T47D (cell line): ENCODE measurements at regions not wholly inside any gene's neighbourhood (a gene's known extent, or its start where the extent isn't known, plus 50 kb on each side); places are given as distances from the start of the nearest gene placed in this dataset.

Experiments used
- DNase-seq, 2 experiments: peaks; one replicate each; pipeline versions ENCODE4 v3.0.0 to v3.0.0-alpha.2; 2011 to 2012; ENCODE audit warnings: low read depth in 1 of 2, low spot score in 1 of 2
- JUND ChIP-seq: IDR thresholded peaks from 2 replicates; pipeline ENCODE4 v1.6.1; 2012; ENCODE audit warnings: low read depth
- in situ Hi-C: cut with HindIII; loops from 2 replicates; pipeline ENCODE4 v1.10.0; 2016; ENCODE audit warnings: low sequenced_read_pairs, low pct_unique_long_range_greater_than_20kb

- DNase-seq: no peak
- in situ Hi-C loops: no loop called here
- TF ChIP-seq JUND: no peak
Observed at GRCh38 chr12:68446901-68447796, 115.0 kb upstream of the MDM1 start.

- in situ Hi-C loops: no loop called here
- DNase-seq: no peak
- no peak for TF ChIP-seq JUND
Observed at GRCh38 chr12:68447797-68448260, 115.7 kb upstream of the MDM1 start.

- DNase-seq: no peak
- in situ Hi-C loops: no loop called here
- no peak for TF ChIP-seq JUND
Observed at GRCh38 chr12:68449196-68449595, 117.0 kb upstream of the MDM1 start.

GRCh38 chr12:68450947-68451260, 118.7 kb upstream of the MDM1 start:
- TF ChIP-seq JUND: no peak
- in situ Hi-C loops: no loop called here
- no peak for DNase-seq

- TF ChIP-seq JUND: no peak
- in situ Hi-C loops: no loop called here
- DNase-seq: no peak
Observed at GRCh38 chr12:68451261-68452077, 119.3 kb upstream of the MDM1 start.

- no peak for TF ChIP-seq JUND
- DNase-seq: no peak
- in situ Hi-C loops: no loop called here
Observed at GRCh38 chr12:68452078-68452715, 120.0 kb upstream of the MDM1 start.

- in situ Hi-C loops: no loop called here
- no peak for TF ChIP-seq JUND
- no peak for DNase-seq
Observed at GRCh38 chr12:68453278-68453677, 121.1 kb upstream of the MDM1 start.

- TF ChIP-seq JUND: no peak
- no peak for DNase-seq
- in situ Hi-C loops: no loop called here
Observed at GRCh38 chr12:68453876-68454275, 121.7 kb upstream of the MDM1 start.

GRCh38 chr12:68454892-68455291, 122.7 kb upstream of the MDM1 start:
- no peak for TF ChIP-seq JUND
- in situ Hi-C loops: no loop called here
- no peak for DNase-seq

GRCh38 chr12:68455691-68456345, 123.7 kb upstream of the MDM1 start:
- no peak for DNase-seq
- no peak for TF ChIP-seq JUND
- in situ Hi-C loops: no loop called here

GRCh38 chr12:68458866-68459265, 126.7 kb upstream of the MDM1 start:
- in situ Hi-C loops: no loop called here
- no peak for TF ChIP-seq JUND
- no peak for DNase-seq

- TF ChIP-seq JUND: no peak
- no peak for DNase-seq
- in situ Hi-C loops: no loop called here
Observed at GRCh38 chr12:68460236-68460635, 128.1 kb upstream of the MDM1 start.
